ENCODE measurements at regions not wholly inside any gene's neighbourhood (a gene's known extent, or its start where the extent isn't known, plus 50 kb on each side); places are given as distances from the start of the nearest gene placed in this dataset.

DNA sequence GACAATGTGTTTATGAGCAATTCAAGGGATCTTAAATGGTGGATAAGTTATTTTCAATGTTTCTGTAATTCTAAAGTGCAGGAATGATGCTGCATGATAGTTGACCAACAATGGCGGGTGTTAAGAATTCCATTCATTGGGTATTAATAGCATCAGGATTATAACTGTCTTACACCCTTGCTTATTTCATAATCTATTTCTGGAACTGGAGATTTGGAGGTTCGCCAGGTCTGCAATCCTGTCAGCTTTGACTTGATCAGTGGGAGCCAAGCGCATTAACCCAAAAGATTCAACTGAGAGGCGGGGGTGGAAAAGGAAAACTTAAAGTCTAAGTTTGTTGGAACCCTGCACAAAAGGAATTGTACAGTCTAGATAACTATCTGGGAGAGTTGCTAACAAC is 114.9 kb upstream of the ZEB1 start:
- TF ChIP-seq, protein P1, sequence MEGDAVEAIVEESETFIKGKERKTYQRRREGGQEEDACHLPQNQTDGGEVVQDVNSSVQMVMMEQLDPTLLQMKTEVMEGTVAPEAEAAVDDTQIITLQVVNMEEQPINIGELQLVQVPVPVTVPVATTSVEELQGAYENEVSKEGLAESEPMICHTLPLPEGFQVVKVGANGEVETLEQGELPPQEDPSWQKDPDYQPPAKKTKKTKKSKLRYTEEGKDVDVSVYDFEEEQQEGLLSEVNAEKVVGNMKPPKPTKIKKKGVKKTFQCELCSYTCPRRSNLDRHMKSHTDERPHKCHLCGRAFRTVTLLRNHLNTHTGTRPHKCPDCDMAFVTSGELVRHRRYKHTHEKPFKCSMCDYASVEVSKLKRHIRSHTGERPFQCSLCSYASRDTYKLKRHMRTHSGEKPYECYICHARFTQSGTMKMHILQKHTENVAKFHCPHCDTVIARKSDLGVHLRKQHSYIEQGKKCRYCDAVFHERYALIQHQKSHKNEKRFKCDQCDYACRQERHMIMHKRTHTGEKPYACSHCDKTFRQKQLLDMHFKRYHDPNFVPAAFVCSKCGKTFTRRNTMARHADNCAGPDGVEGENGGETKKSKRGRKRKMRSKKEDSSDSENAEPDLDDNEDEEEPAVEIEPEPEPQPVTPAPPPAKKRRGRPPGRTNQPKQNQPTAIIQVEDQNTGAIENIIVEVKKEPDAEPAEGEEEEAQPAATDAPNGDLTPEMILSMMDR (IDR thresholded peaks at IDR 0.05) = no peak
- no peak for TF ChIP-seq POLR2A (IDR thresholded peaks at IDR 0.05)

All from adrenal gland (tissue), 5 donors.